ENCODE measurements at regions not wholly inside any gene's neighbourhood (a gene's known extent, or its start where the extent isn't known, plus 50 kb on each side); places are given as distances from the start of the nearest gene placed in this dataset.

DNA sequence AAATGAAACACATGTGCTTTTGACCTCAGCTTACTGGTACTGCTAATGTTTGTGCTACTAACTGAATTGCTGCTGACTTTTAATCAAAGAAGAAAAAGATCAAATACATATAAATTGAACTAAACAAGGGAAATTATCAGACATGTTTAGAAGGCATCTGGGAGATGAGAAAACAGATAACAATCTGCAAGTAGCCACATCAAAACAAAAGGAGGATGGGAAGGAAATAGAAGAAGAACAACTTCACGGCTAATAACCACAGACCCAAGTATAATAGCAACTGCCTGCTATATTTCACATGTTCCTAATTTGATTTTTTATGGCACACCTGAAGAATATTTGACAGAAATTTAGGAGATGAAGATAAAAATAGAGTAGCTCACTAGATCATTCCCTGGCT, 542.6 kb upstream of the SYT4 start:
- TF ChIP-seq, protein P1, sequence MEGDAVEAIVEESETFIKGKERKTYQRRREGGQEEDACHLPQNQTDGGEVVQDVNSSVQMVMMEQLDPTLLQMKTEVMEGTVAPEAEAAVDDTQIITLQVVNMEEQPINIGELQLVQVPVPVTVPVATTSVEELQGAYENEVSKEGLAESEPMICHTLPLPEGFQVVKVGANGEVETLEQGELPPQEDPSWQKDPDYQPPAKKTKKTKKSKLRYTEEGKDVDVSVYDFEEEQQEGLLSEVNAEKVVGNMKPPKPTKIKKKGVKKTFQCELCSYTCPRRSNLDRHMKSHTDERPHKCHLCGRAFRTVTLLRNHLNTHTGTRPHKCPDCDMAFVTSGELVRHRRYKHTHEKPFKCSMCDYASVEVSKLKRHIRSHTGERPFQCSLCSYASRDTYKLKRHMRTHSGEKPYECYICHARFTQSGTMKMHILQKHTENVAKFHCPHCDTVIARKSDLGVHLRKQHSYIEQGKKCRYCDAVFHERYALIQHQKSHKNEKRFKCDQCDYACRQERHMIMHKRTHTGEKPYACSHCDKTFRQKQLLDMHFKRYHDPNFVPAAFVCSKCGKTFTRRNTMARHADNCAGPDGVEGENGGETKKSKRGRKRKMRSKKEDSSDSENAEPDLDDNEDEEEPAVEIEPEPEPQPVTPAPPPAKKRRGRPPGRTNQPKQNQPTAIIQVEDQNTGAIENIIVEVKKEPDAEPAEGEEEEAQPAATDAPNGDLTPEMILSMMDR (IDR thresholded peaks at IDR 0.05; ENCODE audit: insufficient read depth, low read length, poor library complexity, severe bottlenecking), result no peak
- no peak for TF ChIP-seq EZH2phosphoT487 (conservative IDR thresholded peaks at IDR 0.05; ENCODE audit: low read length)

Measured in SU-DHL-6 (cell line).